SIG-M5 treated with dmso at 0.1 percent for 504 hours (cell line): ENCODE measurements at regions not wholly inside any gene's neighbourhood (a gene's known extent, or its start where the extent isn't known, plus 50 kb on each side); places are given as distances from the start of the nearest gene placed in this dataset.
"Not testable (repeated sequence)": the region's sequence is repeated elsewhere in the genome, so short reads cannot be mapped to it uniquely, and the experiment has no call there.

Experiments
- DNase-seq: peaks from one replicate; lab custom pipeline; 2025; ENCODE audit not compliant: unreplicated experiment; lab: John Stamatoyannopoulos, UW

DNA sequence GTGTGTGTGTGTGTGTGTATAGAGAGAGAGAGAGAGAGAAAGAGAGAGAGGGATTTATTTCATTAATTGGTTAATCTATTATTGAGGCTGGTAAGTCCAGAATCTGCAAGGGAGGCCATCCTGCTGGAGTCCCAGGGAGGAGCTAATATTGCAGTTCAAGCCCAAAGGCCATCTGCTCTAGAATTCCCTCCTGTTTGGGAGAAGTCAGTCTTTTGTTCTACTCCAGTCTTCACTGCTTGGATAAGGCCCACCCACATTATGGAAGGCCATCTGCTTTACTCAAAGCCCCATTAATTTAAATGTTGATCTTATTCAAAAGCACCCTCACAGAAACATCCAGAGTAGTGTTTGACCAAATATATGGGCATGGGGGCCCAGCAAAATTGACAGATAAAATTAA lies 317.5 kb upstream of the RASGEF1B start:
- DNase-seq: no peak

DNA sequence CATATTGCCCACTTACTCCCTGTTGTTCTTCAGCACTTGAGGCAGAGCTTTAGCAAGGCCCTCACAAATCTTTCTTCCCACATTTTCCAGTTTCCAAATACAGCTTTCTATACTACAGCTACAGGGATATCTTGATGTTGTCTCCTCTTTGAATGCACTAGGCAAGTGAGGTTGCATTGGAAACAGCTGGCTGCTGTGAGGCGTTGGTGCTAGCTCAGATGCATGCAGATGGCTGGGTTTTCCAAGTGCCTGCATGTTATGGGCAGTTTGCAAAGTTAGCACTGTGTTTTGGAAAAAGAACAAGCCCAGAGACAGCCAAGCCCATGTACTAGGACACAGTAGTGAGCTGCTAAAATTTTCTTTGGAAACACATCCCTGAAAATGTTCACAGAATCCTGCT lies 315.1 kb upstream of the RASGEF1B start:
- no peak for DNase-seq

DNA sequence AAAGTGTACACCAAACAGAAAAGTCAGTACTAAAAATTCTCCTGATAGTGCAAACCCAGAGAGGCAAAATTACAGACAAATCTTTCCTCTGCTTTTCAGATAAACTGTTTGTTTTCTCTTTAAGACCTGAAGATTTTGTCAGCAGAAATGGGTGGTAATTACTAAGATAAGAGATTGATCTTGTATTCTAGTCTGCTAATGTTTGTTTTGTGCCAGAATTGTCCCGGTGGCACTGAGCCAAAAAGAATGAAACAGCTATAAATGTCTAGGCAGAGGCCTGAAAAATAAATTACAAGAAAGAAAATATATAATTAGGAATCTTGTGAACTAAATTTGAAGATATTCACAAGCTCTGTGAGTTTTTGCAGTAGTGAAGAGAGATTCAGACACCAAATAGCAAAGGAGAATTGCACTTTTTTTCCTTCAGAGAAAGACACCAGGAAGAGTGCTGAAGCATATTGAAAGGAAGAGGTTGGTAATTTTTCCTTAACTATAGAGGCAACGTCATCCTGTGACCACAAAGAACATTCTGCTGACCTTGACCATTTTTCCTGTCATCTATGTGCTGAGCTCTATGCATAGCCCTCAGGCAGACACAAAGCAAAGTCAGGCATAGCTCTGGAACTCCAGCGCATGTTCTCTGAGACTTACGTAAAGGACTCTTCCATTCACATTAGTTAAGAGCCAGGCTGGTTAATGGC lies 314.5 kb upstream of the RASGEF1B start:
- no peak for DNase-seq

DNA sequence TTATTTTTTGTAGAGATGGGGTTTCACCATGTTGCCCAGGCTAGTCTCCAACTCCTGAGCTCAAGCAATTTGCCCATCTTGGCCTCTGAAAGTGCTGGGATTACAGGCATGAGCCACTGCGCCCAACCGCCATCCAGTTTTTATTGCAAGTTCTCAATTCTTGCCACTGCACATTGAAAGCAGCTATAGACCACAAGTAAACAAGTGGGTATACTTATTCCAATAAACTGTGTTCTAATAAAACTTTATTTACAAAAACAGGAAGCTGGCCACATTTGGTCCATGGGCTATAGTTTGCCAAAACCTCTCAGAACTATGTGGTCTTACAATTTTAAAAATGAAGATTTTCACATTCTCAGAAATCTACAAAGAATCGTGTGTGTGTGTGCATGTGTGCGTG lies 313.6 kb upstream of the RASGEF1B start:
- DNase-seq: no peak

DNA sequence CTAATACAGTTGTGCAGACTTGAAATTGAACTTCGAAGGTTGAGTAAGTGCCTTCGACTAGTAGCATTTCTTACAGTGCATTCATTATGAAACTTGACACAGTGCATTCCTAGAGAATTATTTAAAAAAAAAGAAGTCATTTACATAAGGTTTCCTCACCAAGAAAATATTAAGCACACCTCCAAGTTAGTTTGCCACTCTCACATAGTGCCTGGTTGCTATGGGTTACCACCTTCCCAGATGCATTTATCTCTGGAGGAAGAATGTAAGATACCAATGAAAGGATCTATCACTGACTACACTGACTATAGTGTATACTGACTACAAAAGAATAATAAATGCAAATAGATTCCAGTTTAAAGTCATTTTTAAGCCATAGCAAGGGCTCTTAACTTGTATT lies 311.9 kb upstream of the RASGEF1B start:
- DNase-seq: no peak

DNA sequence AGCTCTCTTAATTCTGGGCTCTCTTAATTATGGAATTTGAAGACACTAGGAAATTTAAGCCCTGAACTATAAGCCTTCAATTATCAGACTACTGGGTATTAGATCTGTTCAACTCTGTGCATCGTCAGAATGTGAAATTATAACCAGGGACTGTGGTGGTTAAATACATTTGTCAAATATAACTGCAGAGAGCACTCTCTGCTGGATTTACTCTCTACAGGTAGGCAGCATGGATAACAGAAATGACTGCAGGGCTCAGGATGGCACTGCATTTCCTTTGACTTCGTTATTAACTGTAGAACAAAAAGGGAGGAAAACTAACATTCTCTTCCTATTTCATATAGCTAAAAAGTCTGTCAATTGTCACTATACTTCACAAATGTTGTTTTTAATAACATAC lies 310.1 kb upstream of the RASGEF1B start:
- no peak for DNase-seq

DNA sequence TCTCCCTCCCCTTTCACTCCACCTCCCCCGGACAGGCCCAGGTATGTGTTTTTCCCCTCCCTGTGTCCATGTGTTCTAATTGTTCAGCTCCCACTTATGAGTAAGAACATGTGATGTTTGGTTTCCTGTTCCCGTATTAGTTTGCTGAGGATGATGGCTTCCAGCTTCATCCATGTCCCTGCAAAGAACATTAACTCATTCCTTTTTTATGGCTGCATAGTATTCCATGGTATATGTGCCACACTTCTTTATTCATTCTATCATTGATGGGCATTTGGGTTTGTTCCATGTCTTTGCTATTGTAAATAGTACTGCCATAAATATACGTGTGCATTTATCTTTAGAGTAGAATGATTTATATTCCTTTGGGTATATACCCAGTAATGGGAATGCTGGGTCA lies 306.0 kb upstream of the RASGEF1B start:
- not testable (repeated sequence) for DNase-seq

DNA sequence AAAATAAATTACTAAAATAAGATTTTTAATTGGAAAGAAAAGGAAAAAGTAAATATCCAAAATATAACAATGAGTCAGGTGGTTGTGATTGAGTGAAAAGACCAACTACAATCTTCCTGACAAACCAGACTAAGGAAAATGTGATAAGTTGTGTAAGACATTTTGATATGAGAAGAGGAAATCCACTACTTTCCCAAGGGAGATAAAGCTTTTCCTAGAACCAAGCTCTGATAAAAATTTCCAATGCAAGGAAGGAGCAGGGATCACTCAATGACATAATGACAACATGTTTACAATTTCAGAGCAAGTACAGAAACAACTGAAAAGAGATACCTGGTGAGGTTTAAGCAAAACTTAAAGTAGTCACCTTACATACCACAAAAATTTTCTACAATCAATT lies 305.1 kb upstream of the RASGEF1B start:
- DNase-seq: no peak

DNA sequence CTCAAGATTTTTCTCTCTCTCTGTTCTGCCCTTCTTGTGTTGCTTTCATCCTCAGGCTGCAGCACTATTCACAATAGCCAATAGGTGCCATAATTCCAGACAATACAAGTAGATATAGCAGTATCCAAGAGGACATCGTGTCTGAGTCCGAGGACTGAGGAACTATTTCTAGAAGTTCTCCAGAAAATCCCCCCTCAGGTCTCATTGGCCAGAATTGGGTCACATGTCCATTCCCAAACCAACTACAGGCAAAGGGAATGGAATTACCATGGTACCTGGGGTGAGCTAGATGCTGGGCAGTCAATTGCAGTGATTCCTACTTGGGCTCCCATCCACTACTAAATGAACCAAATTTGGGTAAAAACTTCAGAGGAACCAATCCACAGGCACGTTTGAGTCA lies 301.9 kb upstream of the RASGEF1B start:
- DNase-seq: no peak

DNA sequence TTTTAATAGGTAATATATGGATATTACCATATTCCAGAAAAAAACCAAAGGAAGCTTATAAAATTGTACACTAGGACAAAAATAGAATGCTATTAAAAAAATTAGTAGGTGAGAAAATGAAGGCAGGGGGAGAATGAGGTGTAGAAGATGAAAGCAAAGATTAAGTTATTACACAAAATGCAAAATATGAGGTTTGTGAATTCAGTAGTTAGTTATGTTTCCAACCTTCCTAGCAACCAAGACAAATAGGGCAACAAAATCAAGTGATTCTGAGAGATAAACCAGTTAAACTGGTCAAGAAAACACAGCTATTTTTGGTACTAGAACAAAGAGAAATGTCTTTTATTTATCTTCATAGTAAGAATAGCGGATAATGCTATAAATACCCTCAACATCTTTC lies 300.0 kb upstream of the RASGEF1B start:
- no peak for DNase-seq

DNA sequence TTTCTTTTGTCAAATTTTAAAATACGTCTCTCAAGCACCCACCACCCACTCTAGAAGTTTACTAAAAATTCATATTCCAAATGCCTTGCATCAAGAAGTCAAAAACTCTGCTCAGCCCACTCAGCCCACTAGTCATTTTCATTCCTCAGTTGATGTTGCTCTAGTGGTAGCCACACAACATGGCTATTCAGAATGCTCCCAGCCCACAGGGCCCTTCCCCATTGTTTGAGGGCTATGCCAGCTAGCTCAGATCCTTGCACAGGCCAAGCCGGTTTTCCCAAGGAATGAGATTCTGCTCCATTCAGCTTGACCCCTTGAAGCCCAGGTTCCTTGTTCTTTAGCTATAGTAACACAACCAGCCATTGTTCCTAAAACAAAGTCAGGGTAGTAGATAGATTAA lies 297.5 kb upstream of the RASGEF1B start:
- no peak for DNase-seq

DNA sequence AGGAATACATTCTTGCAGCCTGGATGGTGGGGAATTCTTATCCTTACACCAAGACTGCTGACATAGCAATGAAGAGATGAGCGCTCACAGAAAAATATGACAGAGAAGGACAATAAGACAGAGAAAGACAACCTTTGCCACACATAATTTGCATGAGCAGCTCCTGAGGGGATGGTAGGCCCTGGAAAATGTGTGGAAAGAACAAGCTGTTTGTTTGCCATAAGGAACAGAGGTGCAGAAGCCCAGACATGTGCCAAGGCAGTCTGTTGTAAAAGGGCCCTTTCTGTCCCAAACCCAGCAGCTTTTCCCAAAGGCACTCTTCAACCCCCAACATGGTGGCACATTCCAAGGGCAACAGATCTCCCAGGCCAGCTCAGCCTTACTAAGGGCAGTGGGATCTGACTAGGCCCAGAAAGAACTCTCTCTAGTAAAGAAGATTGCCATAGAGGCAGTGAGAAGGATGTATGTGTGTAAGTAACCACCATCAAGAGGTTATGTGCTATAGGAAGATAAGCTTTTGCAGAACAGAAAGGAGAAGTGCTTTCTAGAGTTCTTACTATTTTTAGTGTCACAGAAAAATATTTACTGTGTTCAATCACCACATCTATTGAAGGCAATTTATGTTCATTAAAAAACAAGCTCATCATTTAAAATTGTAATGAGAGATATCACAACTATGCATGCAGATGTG lies 287.0 kb upstream of the RASGEF1B start:
- no peak for DNase-seq

DNA sequence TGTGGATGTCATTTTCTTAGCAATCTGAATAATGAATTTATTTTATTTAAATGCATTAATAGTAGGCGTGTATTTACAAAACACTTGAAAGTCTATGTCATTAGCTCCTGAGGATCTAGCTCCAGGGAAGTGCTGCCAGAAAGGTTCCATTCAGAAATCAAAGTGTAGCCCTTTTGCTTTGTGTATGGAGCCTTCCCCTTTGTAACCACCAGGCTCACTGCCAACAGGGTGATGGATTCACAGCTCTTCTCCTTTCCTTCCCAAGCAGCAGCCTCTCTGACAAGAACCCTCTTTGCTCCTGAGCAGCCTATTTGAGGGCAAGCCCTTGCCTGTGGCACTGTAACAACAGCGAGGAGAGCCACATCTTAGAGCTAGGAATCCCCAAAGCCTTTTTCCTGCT lies 286.0 kb upstream of the RASGEF1B start:
- no peak for DNase-seq

DNA sequence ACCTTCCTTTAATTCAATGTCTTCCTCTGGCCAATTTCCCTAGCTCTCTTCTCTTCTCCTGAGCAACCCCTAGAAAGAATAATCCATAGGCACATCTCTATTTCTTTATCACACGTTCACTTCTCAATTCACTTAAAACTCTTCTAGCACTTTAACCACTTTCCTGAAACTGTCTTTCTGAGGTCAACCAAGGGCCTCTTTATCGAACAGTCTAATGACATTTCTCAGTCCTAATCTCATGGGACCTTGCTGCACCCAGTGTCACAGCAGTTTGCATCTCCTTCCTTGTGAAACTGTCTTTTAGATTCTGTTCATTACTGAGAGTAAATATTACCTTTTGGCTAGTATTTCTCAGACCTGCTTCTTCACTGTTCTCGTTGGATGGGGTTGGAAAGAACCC lies 285.3 kb upstream of the RASGEF1B start:
- no peak for DNase-seq

DNA sequence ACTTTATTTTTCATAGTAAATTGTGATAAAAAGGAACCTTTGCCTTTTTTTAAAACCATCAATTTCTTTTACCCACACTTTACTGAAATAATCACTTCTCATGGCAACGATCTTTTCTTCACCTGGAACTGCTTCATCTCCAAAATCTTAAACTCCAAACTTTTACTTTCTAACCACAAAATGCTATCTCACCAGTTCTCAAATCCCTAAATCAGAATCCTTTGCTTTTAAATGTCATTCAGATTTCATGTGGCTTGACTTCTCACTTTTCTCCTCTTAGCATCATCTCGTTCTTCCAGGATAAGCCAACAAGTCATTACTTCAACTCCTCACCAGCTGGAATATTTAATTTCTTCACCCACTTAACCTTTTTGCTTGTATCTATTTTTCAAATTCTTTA lies 284.3 kb upstream of the RASGEF1B start:
- DNase-seq: no peak

DNA sequence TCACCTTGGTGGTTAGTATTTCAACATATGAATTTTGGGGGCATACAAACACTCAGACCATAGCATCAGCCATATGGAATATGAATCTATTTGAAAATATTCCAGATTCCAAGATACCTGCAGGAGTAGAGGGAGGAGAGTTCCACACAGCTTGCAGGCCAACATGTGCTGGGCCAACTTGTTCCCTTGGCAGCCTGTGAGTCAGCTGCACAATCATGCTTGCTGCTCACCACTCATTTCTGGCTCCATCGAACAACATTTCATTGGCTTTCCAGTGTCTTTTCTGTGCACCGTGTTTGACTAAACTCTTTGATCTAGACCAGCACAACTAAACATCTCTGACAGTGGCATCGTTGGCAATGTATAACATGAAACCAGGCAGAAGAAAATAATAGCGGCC lies 282.5 kb upstream of the RASGEF1B start:
- no peak for DNase-seq

DNA sequence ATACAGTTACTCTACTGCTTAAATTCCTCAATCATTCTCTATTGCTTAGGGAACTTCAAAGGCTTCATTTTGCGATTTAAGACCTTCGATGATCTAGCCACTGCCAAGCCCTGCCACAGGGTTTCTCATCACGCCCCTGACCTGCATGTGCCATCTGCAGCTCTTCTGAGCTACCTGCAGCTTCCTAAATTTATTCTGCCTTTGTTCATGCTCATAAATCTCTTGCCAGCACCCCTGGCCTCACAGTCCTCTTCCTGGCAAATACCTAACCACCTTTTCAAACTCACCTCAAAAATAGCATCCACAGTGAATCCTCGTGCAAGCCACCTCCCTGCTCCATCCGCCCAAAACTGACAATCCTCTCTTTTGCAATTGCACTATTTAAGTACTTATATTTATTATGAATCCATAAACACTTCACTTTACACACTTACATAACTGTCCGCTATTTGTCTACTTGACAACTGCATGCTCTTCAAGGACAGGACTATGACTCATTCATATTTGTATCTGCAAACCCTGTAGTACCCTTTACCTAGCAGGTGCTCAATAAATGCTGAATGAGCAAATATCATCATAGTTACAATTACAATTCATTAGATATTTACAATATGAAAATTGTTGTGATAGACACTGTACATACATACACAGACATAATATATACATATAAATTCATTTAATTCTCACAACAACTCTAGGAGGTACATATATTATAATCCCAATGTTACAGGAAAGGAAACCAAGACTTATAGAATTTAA lies 280.0 kb upstream of the RASGEF1B start:
- DNase-seq: no peak

DNA sequence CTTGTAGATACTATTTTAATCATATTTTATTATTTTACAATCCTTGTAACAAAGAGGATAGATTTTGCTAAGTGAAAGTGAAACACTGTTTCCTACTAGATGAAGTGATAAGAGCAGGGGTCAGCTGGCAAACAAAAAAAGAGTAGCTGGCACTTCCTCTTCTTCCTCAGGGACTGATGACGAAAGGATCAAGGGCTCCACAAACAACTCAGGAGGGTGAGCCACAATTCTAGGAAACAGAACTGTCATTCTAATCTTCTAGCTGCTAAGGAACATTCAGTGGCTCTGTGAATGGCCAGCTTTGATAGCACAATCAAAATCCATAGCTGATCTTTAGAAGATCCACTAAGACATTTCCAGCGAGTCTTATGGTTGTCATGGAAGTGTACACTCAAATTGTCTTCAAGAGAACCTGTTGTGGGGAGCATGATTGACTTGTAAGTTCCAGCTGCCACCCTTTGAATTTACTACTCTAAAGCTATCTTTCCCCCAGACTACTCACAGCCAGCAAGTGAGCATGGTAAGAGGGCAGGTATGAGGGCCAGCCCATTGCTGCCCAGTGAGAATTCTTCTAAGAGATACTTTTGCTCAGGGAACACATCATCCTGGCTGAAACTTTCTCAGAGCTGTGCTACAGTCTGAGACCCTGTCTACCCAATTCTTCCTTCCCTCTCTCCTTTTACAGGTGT lies 275.7 kb upstream of the RASGEF1B start:
- DNase-seq: peak; percentile 54

DNA sequence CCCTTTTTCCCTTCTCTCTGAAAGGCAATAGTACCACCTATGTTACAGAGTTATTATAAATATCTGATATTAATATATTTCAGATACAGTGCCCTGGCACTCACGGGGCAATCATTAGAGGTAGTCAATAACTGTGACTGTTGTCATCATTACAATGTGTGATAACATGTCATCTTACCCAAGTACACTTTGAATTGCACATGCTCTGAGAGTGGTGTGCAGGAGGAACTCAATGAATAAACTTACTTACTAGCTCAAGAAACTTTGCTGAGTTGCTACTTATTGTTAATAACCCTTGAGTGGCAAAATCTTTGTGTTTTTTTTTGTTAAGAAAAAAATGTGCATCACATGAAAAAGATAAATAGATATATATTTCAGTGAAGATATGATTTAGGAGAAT lies 275.1 kb upstream of the RASGEF1B start:
- no peak for DNase-seq

DNA sequence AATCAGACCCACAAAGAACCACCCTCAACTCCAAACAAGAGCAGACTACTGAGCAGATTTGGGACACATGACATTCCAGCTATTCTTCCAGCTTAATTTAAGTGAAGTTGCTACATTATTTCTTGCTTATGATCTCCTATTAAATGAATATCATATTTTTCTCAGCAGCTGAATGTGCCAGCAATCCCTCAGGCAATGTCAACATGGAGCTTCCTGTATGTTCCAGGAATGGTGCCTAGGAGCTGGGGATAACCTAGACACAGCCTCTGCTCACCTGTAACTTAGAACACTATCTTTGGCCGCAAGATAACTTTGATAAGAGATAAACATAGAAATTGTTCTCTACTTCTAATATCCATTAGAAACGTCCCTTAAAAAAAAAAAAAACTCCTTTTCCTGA lies 274.4 kb upstream of the RASGEF1B start:
- DNase-seq: no peak

DNA sequence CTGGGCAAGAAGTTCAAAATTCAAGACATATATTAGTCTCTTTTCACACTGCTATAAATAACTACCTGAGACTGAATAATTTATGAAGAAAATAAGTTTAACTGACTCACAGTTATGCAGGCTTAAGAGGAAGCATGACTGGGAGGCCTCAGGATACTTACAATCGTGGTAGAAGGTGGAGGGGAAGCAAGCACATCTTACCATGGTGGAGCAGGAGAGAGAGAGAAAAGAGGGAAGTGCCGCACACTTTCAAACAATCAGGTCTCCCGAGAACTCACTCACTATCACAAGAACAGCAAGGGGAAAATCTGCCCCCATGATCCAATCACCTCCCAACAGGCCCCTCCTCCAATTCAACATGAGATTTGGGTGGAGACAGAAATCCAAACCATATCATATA lies 273.3 kb upstream of the RASGEF1B start:
- no peak for DNase-seq
